T follicular helper cell (primary cell): ENCODE measurements at regions not wholly inside any gene's neighbourhood (a gene's known extent, or its start where the extent isn't known, plus 50 kb on each side); places are given as distances from the start of the nearest gene placed in this dataset.

ENCODE experiments used
- DNase-seq: peaks from one replicate; pipeline ENCODE4 v3.0.0-alpha.2; 2020; ENCODE audit warnings: low read depth

GRCh38 chr6:14925699-14926026, 320.2 kb upstream of the JARID2 start:
- no peak for DNase-seq

DNA sequence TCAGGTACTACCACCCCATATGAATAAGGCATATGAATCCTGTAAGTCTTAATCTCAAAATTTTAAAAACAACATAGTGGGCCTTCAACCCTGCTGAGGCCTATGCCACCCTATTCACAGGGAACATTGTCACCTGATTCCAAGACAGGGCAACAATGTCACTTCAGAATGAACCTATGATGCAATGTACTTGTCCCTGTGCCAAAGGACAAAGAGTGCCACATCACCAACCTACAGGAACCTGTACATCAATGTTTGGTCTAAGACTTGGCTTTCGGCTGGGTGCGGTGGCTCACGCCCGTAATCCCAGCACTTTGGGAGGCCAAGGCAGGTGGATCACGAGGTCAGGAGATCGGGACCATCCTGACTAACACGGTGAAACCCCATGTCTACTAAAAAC, 318.5 kb upstream of the JARID2 start:
- DNase-seq = no peak

DNA sequence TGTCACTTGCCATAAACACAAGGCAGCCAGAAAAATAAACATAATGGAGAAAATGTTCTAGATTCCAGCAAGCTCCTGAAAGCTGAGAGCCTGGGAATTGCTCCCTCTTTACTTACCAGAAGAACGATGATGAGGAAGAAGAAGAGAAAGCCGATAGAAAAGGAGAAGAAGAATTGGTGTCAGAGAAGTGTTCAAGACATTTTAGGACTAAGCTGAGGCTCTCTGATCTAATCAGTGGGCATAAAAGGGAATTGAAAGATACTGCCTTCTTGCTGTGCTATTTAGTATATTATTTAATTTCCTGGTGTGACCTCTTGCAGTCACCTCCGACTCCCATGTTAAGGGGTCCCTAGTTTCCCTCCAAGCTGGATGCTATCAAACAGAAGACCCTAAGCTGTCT, 316.6 kb upstream of the JARID2 start:
- DNase-seq = no peak

DNA sequence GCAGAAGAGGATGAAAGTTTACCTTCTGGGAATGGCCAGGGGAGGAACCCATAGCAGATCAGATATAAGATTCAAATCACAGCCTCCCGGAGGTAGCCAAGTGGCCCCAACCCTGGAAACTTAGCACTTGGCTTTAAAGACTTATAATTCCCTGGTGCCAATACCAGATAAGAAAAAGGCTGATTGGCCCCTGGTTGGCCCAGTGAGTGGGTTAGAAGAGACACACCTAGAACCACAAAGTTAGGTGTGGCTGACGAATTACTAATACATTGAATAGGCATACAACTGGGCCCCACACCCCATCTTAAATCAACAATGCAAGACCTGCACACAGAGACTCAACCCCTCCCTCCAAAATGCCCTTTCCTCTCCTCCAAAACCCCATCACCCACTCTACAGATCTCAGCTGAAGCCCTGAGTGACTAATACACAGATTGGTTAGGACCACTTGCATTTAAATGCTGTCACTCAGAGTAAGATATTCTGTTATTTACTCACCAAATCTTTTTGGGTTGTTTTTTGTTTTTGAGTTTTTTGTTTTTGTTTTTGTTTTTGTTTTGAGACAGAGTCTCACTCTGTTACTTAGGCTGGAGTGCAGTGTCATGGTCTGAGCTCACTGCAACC, 315.4 kb upstream of the JARID2 start:
- no peak for DNase-seq

DNA sequence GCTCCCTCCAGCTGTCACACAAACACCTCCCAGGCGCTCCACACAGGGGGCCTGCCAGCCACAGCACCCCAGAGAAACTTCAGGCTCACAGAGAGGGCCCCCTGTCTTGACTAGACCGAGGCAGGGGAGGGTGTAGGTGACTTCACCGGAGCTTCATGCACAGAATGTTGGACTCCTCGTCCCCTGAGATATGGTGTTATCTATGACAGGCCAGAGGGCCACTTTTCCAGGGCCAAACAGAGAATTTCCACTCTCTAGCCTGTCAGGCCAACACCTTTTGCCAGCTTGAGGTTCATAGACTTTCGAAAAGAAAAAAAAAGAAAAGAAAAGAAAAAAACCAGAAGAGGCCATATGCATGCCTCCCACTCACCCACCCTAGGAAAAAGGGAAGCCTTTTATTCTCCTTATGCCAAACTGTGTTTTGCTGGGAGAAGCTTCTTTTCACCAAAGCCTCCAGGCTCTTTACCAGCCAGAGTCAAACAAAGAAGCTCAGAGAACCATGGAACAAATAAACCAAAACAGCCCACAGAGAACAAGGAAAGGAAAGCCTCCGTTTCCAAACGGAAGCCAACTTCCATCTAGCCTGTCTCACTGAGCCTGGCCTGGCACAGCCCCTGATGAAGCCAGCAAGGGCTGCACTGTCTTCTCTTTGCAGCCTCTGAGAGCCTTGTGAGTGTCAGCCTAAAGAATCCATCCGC, 313.2 kb upstream of the JARID2 start:
- DNase-seq = no peak

DNA sequence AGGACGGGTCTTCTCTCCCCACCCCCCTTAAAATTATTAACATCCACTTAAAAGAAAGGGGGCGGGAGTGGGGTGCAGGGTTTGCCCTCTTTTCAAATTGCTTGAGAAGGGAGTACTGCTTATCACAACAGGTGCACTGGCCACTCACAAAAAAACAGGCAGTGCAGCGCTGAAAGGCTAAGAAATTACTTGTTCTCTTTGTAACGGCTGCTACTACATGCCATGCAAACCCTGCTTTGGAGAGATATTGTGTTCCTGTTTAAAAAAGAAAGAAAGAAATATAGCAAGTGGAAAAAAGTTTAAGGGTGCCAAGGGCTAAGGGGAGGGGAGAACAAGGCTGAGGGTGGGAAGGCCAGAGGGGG, 312.7 kb upstream of the JARID2 start:
- DNase-seq = no peak

- DNase-seq = no peak
Measured at GRCh38 chr6:14934013-14934412, 311.9 kb upstream of the JARID2 start.

- no peak for DNase-seq
Measured at GRCh38 chr6:14934844-14935243, 311.0 kb upstream of the JARID2 start.

DNA sequence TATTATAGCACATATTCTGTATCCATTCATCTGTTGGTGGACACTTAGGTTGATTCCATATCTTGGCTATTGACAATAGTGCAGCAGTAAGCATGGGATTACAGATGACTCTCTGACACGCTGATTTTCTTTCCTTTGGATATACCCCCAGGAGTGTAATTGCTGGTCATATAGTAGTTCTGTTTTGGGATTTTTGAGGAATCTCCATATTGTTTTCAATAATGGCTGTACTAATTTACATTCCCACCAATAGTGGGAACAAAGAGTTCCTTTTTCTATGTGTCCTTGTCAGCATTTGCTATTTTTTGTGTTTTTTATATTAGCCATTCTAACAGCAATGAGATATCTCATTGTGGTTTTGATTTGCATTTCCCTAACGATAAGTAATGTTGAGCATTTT, 309.0 kb upstream of the JARID2 start:
- DNase-seq = no peak

- DNase-seq = no peak
Measured at GRCh38 chr6:14943116-14943515, 302.8 kb upstream of the JARID2 start.

DNA sequence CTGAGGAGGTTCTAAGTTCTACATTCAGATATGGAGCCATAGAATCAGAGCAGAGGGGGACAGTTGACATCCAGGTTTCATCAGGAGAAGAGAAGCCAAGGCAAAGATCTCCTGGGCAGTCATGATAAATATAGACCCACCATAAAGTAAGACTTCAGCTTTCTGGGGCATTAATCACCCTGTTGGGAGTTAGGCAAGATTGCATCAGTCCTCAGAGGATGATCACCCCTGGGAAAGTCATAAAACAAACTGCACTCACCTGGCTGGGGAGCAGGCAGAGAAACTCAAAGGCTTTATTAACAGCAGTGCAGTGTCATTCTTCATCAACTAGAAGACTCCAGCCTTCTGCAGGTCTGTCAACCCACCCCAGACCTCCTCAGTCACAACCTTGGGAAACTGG, 301.3 kb upstream of the JARID2 start:
- DNase-seq = no peak

DNA sequence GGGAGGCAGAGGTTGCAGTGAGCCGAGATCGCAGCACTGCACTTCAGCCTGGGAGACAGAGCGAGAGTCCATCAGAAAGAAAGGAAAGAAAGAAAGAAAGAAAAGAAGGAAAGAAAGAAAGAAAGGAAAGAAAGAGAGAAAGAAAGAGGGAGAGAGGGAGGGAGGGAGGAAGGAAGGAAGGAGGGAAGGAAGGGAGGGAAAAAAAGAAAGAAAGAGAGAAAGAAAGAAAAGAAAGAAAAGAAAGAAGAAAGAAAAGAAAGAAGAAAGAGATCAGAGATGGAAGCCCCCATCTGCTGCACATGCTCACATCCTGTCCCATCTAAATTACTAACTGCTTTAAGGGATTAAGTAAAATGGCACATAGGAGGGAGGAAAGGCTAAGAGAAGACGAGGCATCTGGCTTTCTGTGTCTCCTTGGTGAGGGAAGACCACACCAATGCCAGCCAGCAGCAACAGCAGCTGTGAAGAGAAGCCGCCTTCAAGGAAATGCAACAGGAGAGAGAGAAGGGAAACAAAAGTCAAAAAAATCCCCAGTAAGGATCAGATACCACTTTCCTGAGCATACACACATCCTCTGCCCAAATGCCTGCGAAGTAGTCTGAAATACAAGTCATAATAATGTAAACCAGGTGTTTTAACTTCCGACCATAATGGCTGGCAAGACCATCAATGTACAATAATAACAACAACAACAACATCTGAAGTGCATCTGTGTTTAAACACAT, 300.2 kb upstream of the JARID2 start:
- no peak for DNase-seq

DNA sequence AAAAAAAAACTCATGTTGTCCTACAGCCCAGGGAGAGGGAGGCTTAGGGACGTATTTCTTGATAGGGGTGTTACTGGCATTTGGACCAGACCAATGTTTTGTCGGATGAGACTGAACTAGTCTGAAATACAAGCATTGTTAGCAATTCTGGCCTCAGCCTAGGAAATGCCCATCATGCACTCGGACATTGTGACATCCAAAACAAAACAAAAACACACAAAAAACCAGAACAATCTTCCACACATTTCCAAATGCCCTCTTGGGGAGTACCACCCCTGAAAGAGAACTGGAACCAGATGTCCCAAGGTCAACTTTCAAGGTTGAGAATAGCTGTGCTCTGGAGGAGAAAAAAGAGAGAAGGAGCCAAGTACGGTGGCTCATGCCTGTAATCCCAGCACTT, 299.1 kb upstream of the JARID2 start:
- no peak for DNase-seq

DNA sequence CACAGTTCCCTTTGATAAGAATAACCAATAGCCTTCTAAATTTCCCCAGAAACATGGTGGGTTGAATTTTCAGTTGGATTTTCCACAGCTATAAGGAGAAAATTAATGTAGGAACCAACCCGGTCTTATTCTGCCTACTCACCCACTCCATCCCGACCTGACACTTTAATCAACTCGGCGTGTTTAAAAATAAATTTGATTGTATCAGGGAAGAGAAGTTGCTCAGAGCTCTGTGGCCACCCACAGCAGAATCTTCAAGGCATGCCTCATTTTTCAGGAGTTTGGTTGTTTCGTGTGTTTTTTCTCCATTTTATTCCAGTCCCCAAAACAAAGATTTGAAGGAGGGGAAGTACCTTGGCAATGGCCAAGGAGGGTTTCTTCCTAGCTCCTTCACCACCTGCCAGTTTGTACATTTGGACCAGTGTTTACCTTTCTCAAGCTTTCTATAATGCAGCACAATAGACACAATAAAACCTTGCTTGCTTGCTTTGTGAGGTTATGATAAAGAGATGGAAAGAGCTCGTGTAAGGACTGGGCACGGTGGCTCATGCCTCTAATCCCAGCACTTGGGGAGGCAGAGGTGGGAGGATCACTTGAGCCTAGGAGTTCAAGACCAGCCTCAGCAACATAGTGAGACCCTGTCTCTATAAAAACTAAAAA, 297.2 kb upstream of the JARID2 start:
- DNase-seq = no peak

GRCh38 chr6:14950103-14950969, 295.5 kb upstream of the JARID2 start:
- no peak for DNase-seq

GRCh38 chr6:14950970-14951276, 294.9 kb upstream of the JARID2 start:
- DNase-seq = no peak

- no peak for DNase-seq
Measured at GRCh38 chr6:14951704-14952103, 294.2 kb upstream of the JARID2 start.

GRCh38 chr6:14953836-14954235, 292.0 kb upstream of the JARID2 start:
- no peak for DNase-seq

DNA sequence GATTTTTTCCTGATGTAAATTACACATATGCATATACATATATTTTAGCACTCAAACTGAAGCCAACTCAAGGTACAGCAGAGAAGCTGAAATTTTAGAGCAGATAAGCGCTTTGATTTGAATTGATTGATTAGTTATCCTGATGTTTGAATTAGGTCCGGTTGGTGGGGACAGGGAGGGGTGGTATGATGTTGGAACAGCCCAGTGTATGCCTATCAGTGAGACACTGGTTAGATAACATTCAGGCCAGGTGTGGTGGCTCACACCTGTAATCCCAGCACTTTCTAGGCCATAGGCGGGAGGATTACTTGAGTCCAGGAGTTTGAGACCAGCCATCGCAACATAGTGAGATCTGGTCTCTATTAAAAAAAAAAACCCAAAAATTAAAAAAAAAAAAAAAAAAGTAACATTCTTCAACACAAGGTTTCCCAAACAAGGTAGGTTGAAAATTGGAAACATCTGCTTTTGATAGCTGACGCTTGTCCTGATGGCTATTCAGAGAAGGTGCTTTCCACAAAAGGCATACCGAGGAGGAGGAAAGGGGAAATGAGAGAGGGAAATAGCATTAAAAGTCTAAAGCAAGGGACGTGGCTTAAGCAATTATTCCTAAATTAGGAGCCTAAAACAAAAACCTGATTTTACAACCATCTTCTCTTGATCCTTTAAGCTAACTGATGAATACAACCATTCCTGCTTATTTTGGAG, 288.4 kb upstream of the JARID2 start:
- no peak for DNase-seq

DNA sequence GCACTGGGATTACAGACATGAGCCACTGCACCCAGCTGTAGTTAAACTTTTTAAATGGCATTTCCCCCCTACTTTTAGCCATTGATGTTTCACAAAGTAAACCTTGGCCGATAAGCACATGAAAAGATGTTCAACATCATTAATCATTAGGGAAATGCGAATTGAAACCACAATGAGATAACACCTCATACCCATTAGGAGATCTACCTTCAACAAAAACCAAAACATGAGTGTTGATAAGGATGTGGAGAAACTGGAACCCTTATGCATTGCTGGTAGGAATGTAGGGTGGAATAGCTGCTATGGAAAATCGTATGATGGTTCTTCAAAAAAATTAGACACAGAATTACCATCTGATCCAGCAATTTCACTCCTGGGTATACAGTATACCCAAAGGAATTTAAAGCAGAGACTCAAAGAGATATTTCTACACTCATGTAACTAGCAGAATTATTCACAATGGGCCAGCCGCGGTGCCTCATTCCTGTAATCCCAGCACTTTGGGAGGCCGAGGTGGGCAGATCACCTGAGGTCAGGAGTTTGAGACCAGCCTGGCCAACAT, 286.5 kb upstream of the JARID2 start:
- DNase-seq = no peak

GRCh38 chr6:14964556-14965270, 281.2 kb upstream of the JARID2 start:
- DNase-seq = no peak
